HG03025 (cell line): ENCODE measurements at regions not wholly inside any gene's neighbourhood (a gene's known extent, or its start where the extent isn't known, plus 50 kb on each side); places are given as distances from the start of the nearest gene placed in this dataset.
"Not testable (repeated sequence)": the region's sequence is repeated elsewhere in the genome, so short reads cannot be mapped to it uniquely, and the experiment has no call there.

ENCODE experiments used
- ATAC-seq: cut with Tn5 transposase; IDR thresholded peaks from one replicate; pipeline ENCODE4 v1.9.1; 2021; ENCODE audit warnings: mild to moderate bottlenecking, moderate library complexity; ENCODE audit not compliant: unreplicated experiment, low FRiP score

DNA sequence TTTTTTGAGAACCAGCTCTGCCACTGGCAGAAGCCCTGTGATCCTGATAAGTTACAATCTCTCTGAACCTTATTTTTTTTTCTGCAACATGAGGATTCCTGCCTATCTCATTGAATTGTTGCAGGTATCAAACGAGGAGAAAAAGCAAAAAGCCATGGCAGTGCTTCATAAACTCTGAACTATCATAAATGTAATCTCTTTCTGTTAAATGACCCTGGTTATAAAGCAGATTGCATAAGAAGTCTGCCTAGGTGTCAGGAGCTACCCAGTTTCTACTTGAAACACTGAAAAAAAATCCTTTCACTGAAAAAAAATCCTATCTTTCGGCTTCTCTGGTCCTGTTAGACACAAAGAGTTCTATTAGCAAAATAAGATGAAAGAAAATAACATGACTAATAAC lies 172.7 kb downstream of the FAM43A start:
- no peak for ATAC-seq

DNA sequence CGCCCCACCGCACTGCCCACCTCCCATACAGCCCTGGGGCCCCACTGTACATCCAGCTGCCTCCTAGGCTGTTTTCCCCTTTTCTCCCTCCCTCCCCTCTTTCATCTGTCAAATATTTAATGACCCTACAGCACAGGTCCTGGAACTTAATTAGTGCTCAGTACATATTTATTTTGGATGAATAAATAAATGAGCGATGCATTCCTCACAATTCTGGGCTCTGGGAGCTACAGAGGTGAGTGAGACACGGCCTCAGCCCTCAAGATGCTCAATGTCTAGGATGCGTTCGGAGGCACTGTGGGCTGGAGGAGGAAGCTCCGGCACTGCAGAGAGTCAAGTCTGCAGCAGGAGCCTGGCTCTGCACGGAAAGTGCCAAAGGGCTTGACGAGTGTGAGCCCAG lies 175.0 kb downstream of the FAM43A start:
- ATAC-seq = no peak

DNA sequence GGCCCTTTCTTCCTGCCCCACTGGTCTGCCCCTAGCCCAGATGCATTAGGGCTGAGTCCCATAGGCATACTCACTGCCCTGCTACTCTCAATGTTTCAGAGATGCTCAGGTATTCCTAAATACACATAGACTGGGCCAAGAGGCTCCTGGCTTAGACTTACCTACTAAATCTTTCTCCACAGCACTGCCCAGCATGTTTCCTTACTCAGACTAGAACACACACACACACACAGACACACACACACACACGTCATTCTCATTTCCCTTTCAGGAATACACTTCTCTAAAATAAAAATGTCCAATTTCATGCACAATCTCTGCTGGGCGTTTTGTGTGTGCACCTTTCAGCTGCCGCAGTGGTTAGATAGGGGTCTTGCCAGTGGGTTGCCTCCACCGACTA lies 175.7 kb downstream of the FAM43A start:
- ATAC-seq = no peak

DNA sequence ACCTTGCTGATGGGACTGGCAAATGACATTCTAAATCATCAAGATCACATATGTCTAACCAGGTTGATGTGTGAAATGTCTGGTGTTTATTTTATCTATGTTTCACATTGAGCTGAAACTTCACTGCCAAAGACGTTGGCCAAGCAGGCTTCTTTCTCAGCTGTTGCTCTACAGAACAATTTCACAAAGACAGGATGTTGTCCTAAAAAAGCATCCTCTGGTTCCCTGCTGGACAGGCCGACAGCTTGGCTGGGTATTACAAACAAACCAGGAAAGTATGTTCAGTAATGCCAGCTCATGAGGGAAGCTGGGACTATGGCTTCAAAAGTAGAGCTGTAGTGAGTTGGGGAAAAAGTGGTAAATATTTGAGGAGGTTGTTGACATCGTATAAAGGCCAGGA lies 179.4 kb downstream of the FAM43A start:
- no peak for ATAC-seq

DNA sequence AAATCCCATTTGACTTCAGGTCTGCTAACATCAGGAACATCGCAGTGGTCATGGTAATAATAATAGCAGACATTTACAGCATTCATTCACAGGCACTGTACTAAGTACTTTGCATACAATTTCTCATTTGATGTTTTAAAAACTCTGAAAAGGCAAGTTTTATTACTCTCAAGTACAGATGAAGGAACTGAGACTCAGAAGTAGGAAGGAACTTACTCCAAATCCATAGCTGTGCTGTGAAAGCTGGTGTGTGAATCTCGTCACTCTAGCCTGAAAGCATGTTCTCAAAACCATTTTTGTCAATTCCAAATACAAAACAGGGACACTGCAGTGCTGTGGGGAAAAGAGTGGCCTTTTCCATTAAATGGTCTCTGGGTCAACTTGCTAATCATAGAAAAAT lies 179.9 kb downstream of the FAM43A start:
- no peak for ATAC-seq

DNA sequence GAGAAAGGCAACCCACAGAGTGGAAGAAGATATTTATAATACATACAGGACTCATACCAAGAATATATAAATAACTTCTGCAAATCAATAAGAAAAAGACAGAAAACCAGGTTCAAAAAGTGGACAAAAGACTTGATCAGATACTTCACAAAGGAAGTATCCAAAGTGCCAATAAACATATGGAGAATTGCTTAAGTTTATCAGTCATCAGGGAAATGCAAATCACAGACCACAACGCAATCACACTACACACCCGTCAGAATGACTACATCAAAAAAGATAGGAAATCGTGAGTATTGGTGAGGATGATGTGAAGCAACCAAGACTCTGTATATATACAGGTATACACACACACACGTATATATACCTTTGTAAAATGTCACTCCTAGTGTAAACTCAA lies 180.6 kb downstream of the FAM43A start:
- ATAC-seq = no peak

DNA sequence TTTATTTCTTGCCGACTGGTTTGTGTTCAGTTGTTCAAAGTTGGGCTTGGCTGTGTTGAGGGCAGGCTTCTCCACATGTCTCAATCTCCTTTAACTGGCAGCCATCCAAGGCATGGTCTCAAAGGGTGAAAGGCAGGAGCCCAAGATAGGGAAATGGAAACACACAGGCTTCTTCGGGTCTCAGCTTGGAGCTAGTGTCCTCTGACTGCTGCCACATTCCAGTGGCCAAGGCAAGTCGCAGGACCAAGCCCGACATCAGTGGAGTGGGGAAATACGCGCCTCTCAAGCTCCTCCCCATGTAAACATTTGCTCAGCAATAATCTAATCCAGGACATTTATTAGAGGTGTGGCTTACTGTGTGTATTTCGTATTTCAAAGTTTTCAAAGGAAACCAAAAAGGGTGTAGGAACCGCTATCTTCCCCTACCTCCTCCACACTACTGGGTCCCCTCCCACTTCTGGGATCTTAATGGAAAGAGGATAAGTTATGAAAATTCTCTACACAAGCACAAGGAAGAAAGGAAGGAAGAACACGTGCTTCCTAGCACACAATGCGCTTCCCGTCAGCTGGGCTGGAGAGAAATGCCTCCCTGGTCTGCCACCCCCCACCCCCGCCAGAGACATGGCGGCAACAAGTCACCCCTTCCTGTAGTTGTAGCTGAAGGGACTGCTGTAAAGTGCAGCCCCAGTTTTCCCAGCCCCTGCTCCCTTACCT lies 181.7 kb downstream of the FAM43A start:
- no peak for ATAC-seq

DNA sequence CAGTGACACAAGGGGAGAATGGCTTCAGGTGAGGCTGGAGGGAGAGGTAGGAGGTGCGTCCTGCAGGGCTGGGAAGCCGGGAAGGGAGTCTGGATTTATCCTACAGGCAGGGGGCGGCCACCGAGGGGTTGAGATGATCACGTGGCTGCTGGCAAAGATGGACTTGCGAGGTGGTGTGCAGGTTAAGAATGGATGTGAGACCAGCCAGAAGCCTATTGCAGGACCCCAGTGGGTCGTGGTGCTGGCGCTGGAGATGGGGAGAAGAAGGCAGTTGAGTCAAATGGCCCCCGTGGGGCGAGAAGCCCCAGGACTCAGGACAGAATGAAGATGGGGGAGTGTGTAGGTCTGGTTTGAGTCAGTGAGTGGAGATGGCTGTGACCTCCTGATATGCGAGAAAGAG lies 183.1 kb downstream of the FAM43A start:
- ATAC-seq = no peak

DNA sequence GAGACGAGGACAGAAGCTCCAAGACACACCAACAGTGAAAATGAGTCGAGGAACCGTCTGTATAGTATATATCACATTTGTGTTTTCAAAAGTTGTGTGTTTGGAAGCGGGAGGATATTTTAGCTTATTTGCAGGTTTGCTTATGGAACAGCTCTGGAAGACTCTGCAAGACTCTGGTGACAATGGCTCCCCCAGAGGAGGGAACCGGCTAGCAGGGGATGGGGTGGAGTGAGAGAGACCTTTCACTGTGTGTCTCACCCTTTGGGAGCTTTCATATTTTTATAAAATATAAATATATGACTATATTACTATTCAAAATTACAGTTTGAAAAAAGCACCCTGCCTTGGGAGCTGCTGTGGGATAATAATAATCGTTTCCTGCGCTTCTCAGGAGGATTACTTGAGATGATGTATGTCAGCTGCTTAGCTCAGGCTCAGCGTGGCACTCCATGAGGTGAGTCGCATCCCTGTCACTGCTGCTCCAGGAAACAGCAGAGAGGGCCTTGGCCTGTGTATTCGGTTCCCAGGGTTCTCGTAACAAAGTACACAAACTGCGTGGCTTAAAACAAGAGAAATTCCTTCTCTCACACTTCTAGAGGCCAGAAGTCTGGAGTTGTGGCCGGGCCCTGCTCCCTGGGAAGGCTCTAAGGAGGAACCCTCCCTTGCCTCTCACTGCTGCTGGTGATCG lies 183.9 kb downstream of the FAM43A start:
- ATAC-seq = no peak

DNA sequence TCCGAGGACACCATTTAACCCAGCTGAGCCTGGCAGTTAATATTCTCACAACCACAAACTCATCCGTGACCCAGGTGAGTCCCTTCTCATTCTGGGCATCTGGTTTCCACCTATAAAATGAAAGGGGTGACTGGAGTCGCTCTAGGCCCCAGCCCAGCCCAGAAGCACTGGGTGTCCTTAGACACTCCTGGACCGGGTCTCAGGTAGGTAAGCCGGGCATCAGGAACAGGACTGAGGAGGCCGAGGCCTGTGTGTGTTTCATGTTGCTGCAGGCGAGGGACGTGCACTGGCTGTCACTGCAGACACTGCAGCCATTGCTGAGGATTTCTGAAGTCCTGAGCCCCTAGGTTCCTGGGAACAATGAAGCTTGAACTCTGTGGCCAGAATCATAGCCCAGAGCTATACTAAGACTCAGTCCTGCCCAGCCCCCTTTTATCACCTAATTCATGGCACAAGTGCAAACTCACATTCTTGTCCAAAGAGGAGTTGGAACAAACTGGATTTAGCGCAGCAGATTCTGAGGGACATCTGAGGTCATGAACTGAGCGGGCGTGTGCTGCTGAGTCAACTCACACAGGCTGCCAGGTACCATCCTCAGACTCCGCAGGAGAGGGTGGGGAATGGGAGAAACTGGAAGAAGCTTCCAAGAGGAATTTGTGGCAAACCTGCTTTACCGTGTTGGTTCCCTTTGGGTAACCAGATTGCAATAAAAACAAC lies 184.9 kb downstream of the FAM43A start:
- ATAC-seq = no peak

DNA sequence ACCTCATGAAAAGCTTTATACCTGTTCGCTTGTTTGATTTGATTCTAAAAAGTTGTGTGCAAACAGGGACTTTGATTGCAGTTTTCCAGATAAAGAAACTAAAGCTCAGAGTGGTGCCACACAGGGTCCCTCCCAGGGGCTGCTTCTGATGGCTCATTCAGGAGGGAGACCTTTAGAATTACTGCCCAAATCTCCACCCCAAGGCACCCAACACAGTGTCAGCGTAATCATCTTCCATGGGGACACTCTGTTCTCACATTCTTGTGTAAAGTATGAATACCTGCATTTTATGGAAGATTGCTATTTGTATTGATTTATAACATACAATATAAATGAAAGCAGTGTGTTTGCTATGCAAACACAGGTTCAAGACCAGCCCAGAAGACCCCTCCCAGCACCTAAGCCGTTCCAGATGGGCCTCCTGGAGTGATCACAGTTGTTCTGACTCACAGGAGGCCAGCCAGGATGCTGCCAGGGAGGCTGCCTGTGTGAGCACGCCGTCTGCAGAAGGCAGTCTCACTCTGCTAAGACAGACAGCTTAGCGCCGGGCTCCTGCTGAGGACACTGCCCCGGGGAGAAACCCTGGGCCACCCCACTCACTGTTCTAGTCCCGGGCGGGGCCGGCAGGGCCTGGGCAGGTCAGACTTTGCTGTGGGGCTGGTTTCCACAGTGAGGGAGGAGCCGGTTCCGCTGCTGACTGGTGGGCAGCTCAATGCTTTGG lies 185.6 kb downstream of the FAM43A start:
- peak; percentile 59 for ATAC-seq

DNA sequence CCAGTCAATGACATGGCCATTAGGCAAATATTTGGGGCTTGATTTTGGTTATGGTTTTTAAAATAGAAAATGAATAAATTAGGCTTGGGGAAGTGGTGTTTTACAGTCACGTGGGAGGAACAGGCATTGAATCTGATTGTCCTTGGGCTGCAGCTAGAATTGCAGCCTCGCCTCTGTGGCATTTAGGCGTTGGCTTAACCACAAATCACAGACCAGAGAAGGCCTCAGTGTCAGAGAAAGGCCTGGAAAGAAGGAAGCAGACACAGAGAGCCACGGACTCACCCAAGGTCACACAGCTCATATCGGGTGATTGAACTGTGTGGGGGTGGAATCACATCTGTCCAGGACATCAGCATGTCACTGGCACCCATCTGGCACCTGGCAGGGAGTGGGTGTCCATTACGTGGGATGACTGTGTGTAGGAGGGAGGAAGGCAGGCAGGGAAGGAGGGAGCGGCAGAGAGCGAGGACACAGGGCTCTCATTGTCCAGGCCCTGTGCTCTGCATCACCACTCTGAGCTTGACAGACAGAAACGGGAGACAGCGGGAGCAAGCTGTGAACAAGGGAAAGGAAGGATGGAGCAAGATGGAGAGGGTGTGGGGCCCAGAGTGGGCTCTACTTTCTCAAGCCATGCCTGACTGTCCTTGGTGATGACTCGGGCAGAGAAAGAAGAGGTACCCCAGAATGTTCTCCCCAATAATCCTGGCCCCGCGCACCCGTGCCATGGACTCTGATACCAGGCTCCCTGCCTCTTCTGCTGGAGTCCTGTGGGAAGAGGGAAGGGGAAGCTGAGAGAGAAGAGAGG lies 186.4 kb downstream of the FAM43A start:
- peak; percentile 21 for ATAC-seq

DNA sequence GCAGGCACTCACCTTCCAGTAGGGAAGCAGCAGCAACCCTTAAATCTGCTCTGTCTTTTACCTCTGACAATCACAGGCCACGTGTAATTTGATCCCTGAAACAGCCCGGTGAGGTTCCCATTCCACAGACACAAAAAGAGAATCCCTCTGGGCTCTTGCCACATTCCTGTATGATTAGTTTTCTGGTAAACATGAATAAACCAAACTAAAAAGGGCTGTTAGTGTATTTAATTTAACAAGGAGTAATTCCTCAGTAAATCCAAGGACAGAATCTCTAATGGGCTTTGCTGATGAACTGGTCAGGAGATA lies 186.9 kb downstream of the FAM43A start:
- no peak for ATAC-seq

DNA sequence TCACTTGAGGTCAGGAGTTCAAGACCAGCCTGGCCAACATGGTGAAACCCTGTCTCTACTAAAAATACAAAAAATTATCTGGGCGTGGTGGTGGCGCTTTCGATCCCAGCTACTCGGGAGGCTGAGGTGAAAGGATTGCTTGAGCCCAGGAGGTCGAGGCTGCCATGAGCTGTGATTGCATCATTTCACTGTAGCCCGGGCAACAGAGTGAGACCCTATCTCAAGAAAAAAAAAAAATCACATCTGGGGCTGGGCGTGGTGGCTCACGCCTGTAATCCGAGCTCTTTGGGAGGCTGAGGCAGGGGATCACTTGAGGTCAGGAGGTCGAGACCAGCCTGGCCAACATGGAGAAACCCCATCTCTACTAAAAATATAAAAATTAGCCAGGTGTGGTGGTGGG lies 187.8 kb downstream of the FAM43A start:
- not testable (repeated sequence) for ATAC-seq

DNA sequence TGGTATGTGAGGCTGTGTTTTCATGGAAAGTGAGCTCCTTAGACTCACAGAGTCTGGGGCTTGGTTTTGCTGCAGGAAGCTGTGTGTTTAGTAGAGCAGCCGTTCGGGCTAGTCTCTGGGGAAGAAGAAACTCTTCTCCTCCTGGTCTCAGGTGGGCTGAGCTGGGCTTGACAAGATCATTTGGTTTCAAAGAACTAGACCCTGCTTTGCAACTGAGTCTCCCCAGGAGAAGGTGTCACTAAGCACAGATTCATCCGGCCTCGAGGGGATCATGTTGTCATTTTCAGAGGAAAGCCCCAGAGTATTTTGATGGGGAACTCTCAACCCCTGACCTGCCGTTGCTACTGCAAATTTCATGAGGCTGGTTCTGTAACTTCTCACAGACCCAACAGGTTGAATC lies 188.5 kb downstream of the FAM43A start:
- no peak for ATAC-seq

DNA sequence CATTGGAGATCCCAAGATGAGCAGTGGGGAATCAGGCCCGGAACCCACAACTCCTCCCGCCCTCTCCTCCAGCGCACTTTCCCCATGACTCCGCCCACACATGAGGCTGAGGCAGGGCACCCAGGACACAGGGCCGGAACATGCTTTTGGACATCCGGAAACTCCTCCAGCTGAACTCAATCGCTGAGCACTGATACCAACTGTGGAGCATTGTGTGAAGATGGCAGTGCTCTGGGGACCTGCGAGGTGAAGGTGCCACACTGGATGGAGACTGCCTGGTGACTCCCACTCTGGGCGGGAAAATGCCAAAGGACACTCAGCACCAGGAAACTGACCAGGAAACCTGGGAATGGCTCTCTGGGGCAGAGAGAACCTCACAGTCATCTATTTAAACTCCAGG lies 189.1 kb downstream of the FAM43A start:
- ATAC-seq = no peak

DNA sequence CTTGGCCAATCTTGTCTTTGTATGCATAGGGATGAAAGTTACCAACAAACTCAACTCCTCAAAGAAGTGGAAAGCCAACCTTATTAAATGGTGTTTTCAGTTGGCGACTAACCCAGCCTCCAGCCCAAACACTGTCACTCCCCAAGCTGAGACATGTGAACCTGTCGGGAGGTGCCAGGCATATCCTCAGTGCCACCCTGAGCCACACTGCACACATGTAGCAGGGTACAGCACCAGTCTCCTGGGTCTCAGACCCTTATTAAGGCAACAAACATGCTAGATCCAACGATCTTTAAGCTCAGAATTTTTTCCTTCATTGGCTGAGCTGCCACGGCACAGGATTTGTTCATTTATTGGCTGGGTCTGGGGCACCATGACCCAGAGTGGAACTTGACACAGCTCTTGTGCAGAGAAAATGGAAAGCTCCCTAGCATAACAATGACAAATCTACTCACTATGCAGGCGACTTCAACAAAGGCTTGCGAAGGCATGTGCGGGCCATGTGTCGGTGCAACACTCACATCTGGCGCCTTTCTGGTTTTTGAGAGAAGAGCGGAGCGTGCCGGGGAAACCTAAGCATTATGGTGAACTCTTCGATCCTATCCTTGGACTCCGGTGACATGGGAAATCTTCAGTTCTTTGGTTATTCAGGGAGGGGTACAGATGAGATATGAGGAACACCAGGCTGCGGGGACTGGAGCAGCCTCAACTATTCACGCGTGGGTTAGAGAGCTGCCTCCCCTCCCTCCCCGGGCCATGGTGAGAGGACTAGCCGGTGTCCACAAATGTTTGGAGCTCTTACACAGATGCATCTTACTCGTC lies 190.1 kb downstream of the FAM43A start:
- no peak for ATAC-seq

DNA sequence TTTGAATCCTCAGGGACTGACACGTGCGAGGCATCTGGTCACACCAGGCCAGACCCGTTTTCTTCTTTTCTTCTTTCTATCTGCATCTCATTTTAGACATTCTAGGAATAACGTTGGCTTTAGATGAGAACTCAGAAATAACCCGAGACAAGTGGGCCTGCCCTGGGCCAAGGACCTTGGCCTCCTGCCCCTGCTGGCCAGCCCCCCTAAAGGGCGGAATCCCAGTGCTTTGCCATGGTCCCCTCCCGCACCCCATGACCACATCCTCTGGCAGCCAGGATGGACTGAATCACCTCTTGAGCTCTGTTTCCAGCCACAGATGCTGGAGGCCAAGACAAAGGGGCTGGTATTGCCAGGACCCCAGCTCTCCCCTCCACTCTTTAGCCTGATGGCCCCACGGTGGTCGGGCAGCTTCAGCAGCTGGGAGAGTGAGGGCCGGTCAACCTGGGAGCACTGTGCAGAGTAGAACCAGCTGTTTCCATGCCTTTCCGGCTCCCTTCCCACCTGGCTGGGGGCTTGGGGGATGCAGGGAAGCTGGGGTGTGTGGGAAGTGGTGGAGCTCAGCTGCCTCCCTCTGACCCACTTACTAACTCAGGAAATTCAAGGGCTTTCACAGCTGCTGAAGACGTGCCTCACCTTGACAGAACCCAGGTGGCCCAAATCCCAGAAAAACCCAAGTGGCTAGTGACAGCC lies 190.9 kb downstream of the FAM43A start:
- ATAC-seq = no peak
